ENCODE measurements at regions not wholly inside any gene's neighbourhood (a gene's known extent, or its start where the extent isn't known, plus 50 kb on each side); places are given as distances from the start of the nearest gene placed in this dataset.
"Not testable (repeated sequence)": the region's sequence is repeated elsewhere in the genome, so short reads cannot be mapped to it uniquely, and the experiment has no call there.

DNA sequence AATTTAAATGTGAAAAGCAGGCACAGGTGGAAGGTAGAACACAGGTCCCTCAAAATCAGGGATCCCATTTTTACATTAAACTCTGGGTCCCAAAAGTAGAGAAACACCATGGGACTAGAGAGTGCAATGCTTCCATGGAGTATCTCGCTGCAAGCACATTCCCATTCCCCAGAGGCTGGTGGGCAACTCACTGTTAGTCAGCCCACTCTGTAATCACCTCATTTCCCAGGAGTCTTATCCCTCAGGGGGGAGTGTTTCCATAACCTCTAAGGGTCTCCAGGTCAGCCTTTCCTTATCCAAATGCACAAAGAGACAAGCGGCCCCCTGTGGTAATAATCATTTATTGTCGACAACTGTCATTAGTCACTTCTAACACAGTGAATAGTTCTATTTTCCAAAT lies 490.1 kb upstream of the LRRC7 start:
- H3K9me3 Mint-ChIP-seq = peaks cover 21% of the 10 kb centered on the region
- H3K27me3 Mint-ChIP-seq = no peaks in the 10 kb centered on the region
- H3K4me3 Mint-ChIP-seq = no peak overlapping the region
- ATAC-seq (no peak), DNase-seq (ENCODE audit: low spot score) (no peak)
- H3K27ac Mint-ChIP-seq = no peak overlapping the region
- H3K4me1 Mint-ChIP-seq (ENCODE audit: low read depth in 2 of 2) = no peaks in the 10 kb centered on the region
- peaks cover 5% of the 10 kb centered on the region for H3K36me3 Mint-ChIP-seq

DNA sequence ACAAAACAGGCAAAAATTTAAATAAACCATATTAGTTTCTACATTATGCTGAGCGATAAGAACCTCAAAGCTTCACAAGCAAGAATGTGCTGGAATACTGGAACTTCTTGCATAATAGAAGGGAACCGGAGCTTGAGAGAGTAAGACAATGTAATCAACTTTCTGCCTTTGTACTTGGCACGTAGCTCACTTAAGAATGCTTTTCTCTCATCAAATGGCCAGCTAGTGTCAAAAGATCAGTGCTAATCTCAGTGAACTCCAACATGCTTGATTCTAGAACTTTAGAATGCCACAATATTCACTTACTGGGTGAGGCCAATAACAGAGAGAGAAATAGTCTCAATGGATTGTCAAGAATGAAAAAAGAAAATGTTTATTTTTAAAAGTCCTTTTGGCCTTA lies 486.1 kb upstream of the LRRC7 start:
- H3K36me3 Mint-ChIP-seq = no peaks in the 10 kb centered on the region
- no peak overlapping the region for H3K4me3 Mint-ChIP-seq
- DNase-seq (ENCODE audit: low spot score) (no peak), ATAC-seq (no peak)
- no peaks in the 10 kb centered on the region for H3K27me3 Mint-ChIP-seq
- H3K9me3 Mint-ChIP-seq = peaks cover 24% of the 10 kb centered on the region
- no peaks in the 10 kb centered on the region for H3K4me1 Mint-ChIP-seq (ENCODE audit: low read depth in 2 of 2)
- H3K27ac Mint-ChIP-seq = no peak overlapping the region

DNA sequence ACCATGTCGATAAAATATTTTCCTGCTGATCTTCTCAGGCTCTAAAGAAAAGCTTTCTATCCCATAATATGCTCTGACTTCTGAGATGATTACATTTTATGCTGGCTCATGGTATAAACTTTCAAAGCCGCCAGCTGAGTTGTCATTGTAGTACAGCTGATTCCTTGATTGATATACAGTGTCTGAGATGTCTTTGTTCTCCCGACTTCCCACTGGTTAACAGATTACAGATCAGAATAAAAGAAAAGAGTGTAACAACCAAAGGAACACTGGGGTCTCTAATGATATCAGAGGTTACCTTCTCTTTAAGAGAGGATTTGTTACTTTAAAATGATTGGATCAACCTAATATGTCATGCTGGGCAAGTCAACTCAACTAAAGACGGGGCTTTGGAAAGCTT lies 485.4 kb upstream of the LRRC7 start:
- DNase-seq (ENCODE audit: low spot score) (no peak), ATAC-seq (no peak)
- Mint-ChIP-seq H3K9me3 (peaks cover 24% of the 10 kb centered on the region), H3K36me3 (no peaks in the 10 kb centered on the region), H3K4me3 (no peak overlapping the region), H3K4me1 (ENCODE audit: low read depth in 2 of 2) (no peaks in the 10 kb centered on the region), H3K27me3 (no peaks in the 10 kb centered on the region), H3K27ac (no peak overlapping the region)

DNA sequence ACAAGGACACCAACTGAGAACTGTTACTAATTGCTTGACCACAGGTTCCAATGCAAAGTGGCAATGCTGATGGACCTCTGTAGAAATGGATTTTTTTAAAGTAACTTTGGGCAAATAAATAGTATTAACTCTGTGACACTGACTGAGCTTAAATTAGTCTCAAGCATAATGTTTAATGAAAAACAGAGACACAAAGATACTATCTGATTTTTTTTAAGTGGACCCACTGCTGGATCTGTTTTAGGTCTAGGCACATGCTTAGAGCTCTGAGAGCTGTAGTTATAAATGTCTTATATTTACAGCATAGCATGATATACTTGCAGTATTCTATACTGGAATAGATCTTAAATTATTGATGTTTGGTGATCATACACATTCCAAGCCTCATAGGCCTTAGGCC lies 481.6 kb upstream of the LRRC7 start:
- ATAC-seq (no peak), DNase-seq (ENCODE audit: low spot score) (no peak)
- Mint-ChIP-seq H3K27ac (no peak overlapping the region), H3K27me3 (no peaks in the 10 kb centered on the region), H3K36me3 (no peaks in the 10 kb centered on the region), H3K4me3 (no peak overlapping the region), H3K4me1 (ENCODE audit: low read depth in 2 of 2) (no peaks in the 10 kb centered on the region), H3K9me3 (peaks cover 20% of the 10 kb centered on the region)

DNA sequence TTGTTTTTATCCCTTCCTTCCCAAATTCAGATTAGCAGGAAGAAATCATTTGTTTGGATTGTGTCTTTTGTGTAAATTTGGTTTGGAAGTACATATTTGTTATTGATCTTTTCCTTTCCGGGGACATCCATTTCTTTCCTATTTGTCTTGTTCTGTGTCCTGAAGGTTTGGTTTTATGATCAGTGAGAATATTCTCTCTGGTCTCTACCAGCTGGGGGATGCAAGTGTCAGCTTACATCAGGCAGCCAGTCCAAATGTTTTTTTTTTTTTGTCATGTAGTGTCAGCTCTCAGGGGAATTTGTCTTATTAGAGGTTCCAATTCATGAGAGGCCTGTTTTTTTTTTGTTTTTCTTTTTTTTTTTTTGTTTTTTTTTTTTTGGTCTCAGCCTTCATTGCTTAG lies 479.2 kb upstream of the LRRC7 start:
- H3K4me3 Mint-ChIP-seq = no peak overlapping the region
- DNase-seq (ENCODE audit: low spot score) = no peak
- no peaks in the 10 kb centered on the region for H3K4me1 Mint-ChIP-seq (ENCODE audit: low read depth in 2 of 2)
- no peaks in the 10 kb centered on the region for H3K27me3 Mint-ChIP-seq
- no peaks in the 10 kb centered on the region for H3K36me3 Mint-ChIP-seq
- no peak overlapping the region for H3K27ac Mint-ChIP-seq
- peaks cover 21% of the 10 kb centered on the region for H3K9me3 Mint-ChIP-seq
- no peak for ATAC-seq

DNA sequence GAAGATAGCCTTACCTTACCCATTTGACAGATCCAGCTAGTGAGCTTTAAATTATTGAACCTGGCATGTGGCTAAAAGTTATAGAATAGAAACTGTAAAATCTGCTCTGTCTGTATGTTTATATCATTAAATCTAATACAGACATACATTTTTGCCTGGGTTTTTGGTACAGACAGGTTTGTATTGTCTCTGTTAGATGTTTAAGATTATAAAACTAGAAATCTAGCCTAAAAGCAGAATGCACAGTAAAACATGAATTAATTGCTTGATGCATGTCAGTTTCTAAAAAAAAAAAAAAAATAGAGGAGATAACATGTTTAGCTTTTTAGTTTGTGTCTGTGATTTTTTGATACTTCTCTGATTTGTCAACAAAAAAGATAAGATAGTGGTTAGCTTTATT lies 477.6 kb upstream of the LRRC7 start:
- DNase-seq (ENCODE audit: low spot score) (no peak), ATAC-seq (no peak)
- H3K4me3 Mint-ChIP-seq = no peak overlapping the region
- peaks cover 18% of the 10 kb centered on the region for H3K9me3 Mint-ChIP-seq
- no peaks in the 10 kb centered on the region for H3K27me3 Mint-ChIP-seq
- H3K4me1 Mint-ChIP-seq (ENCODE audit: low read depth in 2 of 2) = no peaks in the 10 kb centered on the region
- H3K27ac Mint-ChIP-seq = no peak overlapping the region
- no peaks in the 10 kb centered on the region for H3K36me3 Mint-ChIP-seq

DNA sequence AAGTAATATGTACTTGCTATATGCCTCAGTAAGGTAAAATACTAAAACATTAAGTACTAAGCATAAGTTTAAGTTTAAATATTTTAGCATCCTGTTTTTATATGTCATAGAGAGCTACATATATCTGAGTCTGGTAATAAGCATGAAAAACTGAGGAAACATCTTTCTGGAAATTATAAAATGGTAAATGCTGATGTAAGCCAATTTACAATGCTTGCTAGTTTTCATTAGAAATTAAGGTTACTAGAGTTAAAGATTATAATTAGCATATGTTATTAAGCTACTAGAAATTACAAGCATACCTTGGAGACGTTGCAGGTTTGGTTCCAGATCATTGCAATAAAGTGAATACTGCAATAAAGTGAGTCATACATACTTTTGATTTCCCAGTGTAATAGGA lies 477.0 kb upstream of the LRRC7 start:
- Mint-ChIP-seq H3K4me1 (ENCODE audit: low read depth in 2 of 2) (no peaks in the 10 kb centered on the region), H3K4me3 (no peak overlapping the region), H3K27me3 (no peaks in the 10 kb centered on the region), H3K27ac (no peak overlapping the region), H3K9me3 (peaks cover 18% of the 10 kb centered on the region), H3K36me3 (no peaks in the 10 kb centered on the region)
- DNase-seq (ENCODE audit: low spot score) (no peak), ATAC-seq (no peak)

DNA sequence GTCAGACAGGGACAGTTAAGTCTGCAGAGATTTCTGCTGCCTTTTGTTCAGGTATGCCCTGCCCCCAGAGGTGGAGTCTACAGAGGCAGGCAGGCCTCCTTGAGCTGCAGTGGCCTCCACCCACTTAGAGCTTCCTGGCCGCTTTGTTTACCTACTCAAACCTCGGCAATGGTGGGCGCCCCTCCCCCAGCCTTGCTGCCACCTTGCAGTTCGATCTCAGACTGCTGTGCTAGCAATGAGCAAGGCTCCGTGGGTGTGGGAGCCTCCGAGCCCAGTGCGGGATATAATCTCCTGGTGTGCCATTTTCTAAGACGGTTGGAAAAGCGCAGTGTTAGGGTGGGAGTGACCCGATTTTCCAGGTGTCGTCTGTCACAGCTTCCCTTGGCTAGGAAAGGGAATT lies 465.7 kb upstream of the LRRC7 start:
- not testable (repeated sequence) for ATAC-seq; H3K27ac Mint-ChIP-seq; H3K27me3 Mint-ChIP-seq; DNase-seq (ENCODE audit: low spot score); H3K4me1 Mint-ChIP-seq (ENCODE audit: low read depth in 2 of 2); H3K4me3 Mint-ChIP-seq
- H3K36me3 Mint-ChIP-seq = peaks cover 16% of the 10 kb centered on the region
- H3K9me3 Mint-ChIP-seq = peaks cover 26% of the 10 kb centered on the region

DNA sequence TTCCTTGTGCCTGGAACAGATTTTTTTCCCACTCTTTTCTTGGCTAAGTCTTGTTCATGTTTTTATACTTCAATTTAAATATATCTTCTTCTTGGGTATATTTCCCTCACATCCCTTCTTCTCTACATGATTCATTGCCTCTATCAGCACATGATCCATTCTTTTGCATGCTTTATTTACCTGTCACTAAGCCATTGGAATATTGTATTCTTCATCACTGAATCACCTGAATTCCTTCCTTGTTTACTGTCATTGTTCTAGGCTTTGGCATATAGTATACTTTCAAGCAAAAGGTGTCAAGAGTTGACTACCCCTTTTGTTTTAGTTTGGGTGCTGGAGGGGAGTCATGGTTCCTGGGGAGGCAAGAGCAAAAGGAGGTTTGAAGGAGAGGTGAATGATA lies 464.5 kb upstream of the LRRC7 start:
- Mint-ChIP-seq H3K4me1 (ENCODE audit: low read depth in 2 of 2) (no peaks in the 10 kb centered on the region), H3K4me3 (no peak overlapping the region), H3K27ac (no peak overlapping the region), H3K9me3 (peaks cover 33% of the 10 kb centered on the region), H3K27me3 (no peaks in the 10 kb centered on the region), H3K36me3 (peaks cover 21% of the 10 kb centered on the region)
- DNase-seq (ENCODE audit: low spot score) (no peak), ATAC-seq (no peak)

DNA sequence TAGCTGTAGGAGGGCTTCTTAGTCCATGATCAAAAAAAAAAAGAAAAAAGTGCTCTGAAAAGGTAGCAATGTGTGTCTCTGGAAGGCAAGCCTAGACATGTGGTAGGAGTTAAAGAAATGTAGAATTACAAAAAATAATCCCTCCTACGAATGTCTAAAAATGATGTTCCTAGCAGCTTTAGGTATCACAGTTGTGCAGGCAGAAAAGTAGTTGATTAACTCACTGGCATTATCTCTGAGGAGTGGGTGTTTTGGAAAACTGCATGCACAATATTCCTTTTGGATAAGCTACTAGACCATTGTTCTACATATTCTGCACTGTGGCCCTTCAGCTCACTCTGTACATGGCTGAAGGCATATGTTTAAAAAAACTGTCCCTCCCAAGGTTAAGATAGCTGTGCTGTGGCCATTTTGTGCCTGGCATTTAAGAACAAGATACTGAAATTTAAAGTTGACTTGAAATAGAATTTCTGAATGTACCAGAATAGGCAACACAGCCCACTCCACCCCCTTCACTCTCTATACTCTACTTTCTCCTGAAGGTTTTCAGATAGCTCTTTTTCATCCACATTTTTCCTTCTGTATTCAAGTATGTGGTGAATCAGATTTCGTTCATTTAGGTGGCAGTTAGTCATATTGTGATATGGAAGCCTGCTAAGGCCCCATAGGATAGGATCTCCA lies 463.9 kb upstream of the LRRC7 start:
- ATAC-seq = no peak
- H3K27ac Mint-ChIP-seq = no peak overlapping the region

DNA sequence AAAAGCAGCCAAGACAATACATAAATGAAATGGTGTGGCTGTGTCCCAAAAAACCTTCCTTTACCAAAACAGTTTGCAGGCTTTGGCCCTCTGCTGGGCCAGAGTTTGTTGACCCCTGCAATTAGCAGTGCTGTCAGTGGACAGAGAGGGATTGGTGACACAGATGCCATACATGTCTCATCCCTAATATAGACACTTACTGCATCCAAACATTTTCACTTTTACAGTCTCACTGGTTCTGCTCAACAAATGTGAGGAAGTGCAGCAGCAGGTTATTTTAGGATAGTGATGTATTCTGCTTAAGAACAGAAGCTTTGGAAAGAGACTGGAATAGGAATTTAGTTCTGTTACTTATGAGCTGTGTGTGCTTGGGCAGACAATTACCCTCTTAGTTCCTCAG lies 462.8 kb upstream of the LRRC7 start:
- no peak overlapping the region for H3K4me3 Mint-ChIP-seq
- no peak overlapping the region for H3K27ac Mint-ChIP-seq
- peaks cover 32% of the 10 kb centered on the region for H3K9me3 Mint-ChIP-seq
- H3K27me3 Mint-ChIP-seq = no peaks in the 10 kb centered on the region
- H3K36me3 Mint-ChIP-seq = peaks cover 16% of the 10 kb centered on the region
- no peaks in the 10 kb centered on the region for H3K4me1 Mint-ChIP-seq (ENCODE audit: low read depth in 2 of 2)
- ATAC-seq (no peak), DNase-seq (ENCODE audit: low spot score) (no peak)

More for the DNA sequence above, 463.9 kb upstream of the LRRC7 start:
- DNase-seq (ENCODE audit: low spot score) = no peak
- peaks cover 30% of the 10 kb centered on the region for H3K9me3 Mint-ChIP-seq
- no peak overlapping the region for H3K4me3 Mint-ChIP-seq
- H3K36me3 Mint-ChIP-seq = peaks cover 16% of the 10 kb centered on the region
- no peaks in the 10 kb centered on the region for H3K27me3 Mint-ChIP-seq
- no peaks in the 10 kb centered on the region for H3K4me1 Mint-ChIP-seq (ENCODE audit: low read depth in 2 of 2)

DNA sequence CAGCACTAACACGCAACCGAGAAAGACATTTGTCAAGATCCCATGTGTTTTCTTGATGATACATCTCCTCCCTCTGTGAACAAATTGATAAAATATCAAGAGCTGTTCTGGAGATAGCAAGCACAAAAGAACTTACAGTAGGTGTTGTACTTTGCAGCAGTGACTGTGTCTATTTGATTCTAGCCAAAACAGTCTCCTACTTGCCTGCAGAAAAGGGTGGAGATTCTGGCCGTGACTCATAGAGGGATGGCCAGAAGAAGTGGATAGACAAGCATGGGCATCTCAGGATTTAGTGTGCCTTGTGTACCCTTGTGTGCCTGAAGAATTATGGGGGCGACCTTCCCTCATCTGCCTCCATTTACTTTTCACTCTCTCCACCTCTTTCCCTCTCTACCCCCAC lies 458.4 kb upstream of the LRRC7 start:
- H3K9me3 Mint-ChIP-seq = peaks cover 25% of the 10 kb centered on the region
- H3K4me3 Mint-ChIP-seq = no peak overlapping the region
- peaks cover 11% of the 10 kb centered on the region for H3K36me3 Mint-ChIP-seq
- no peak for DNase-seq (ENCODE audit: low spot score)
- H3K27ac Mint-ChIP-seq = no peak overlapping the region
- no peaks in the 10 kb centered on the region for H3K4me1 Mint-ChIP-seq (ENCODE audit: low read depth in 2 of 2)
- no peak for ATAC-seq
- H3K27me3 Mint-ChIP-seq = no peaks in the 10 kb centered on the region

DNA sequence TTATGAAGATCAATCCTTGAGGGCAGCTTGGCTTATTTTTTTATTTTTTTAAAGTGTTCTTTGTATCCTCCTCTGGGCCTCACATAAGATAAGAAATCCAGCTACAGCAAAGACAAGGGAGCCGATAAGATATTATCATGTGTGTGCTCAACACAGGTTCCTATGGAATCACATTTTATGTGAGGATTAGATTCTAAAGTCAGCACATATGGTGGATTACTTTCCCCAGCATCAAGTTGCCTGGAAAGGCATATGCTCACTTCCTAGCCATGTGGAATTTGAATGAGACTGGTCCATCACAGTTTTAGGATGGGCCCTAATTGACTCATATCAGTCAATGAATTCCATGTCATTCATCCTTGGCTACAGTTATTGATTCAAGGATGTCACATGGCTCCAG lies 456.9 kb upstream of the LRRC7 start:
- no peaks in the 10 kb centered on the region for H3K4me1 Mint-ChIP-seq (ENCODE audit: low read depth in 2 of 2)

DNA sequence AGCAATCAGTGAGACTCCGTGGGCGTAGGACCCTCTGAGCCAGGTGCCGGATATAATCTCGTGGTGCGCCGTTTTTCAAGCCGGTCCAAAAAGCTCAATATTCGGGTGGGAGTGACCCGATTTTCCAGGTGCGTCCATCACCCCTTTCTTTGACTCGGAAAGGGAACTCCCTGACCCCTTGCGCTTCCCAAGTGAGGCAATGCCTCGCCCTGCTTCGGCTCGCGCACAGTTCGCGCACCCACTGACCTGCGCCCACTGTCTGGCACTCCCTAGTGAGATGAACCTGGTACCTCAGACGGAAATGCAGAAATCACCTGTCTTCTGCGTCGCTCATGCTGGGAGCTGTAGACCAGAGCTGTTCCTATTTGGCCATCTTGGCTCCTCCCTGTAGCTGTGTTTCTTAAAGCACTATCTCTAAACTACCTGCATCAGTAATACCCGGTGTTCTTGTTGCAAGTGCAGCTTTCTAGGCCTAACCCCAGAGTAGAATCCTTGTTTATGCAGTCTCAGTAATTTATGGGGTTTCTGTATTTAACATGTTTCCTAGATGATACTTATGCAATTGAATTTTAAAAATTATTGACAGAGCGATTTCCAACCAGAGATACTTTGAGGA lies 447.5 kb upstream of the LRRC7 start:
- not testable (repeated sequence) for H3K4me3 Mint-ChIP-seq; H3K4me1 Mint-ChIP-seq (ENCODE audit: low read depth in 2 of 2); H3K27ac Mint-ChIP-seq; H3K36me3 Mint-ChIP-seq; H3K27me3 Mint-ChIP-seq; DNase-seq (ENCODE audit: low spot score); ATAC-seq
- peaks cover 16% of the 10 kb centered on the region for H3K9me3 Mint-ChIP-seq

More for the DNA sequence above, 456.9 kb upstream of the LRRC7 start:
- DNase-seq (ENCODE audit: low spot score) (no peak), ATAC-seq (no peak)
- no peak overlapping the region for H3K4me3 Mint-ChIP-seq
- H3K36me3 Mint-ChIP-seq = peaks cover 11% of the 10 kb centered on the region
- peaks cover 25% of the 10 kb centered on the region for H3K9me3 Mint-ChIP-seq
- no peaks in the 10 kb centered on the region for H3K27me3 Mint-ChIP-seq
- H3K27ac Mint-ChIP-seq = no peak overlapping the region

DNA sequence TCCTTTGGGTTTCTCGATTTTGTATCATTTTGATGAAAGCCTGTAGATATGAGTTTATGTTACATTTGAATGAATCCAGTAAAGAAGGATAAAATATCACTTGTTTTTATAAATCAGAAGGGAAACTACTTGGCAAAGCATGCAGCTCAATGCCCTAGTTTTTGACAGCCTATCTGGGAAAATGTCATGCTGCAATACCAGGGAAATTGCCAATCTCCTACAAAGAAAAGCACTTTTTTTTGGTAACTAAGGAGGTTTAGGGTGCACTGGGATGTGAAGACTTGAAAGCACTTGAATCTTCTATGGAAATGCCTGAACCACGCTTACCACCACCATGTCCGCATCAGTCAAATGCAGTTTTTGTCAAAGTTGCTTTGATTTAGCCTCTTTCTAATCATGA lies 446.9 kb upstream of the LRRC7 start:
- ATAC-seq (no peak), DNase-seq (ENCODE audit: low spot score) (no peak)
- Mint-ChIP-seq H3K4me3 (no peak overlapping the region), H3K9me3 (peaks cover 19% of the 10 kb centered on the region), H3K4me1 (ENCODE audit: low read depth in 2 of 2) (no peaks in the 10 kb centered on the region), H3K27ac (no peak overlapping the region), H3K36me3 (no peaks in the 10 kb centered on the region), H3K27me3 (no peaks in the 10 kb centered on the region)
